NCI-H1417 (cell line): ENCODE measurements at regions not wholly inside any gene's neighbourhood (a gene's known extent, or its start where the extent isn't known, plus 50 kb on each side); places are given as distances from the start of the nearest gene placed in this dataset.
"Not testable (repeated sequence)": the region's sequence is repeated elsewhere in the genome, so short reads cannot be mapped to it uniquely, and the experiment has no call there.

Experiments
- DNase-seq, 3 experiments: peaks; one replicate each; lab custom pipeline; 2025; lab: John Stamatoyannopoulos, UW

- no peak for DNase-seq
Observed at GRCh38 chr3:107142171-107142570, 235.1 kb upstream of the CCDC54 start.

- DNase-seq: peak in 1 of 3 experiments; percentile 63
Observed at GRCh38 chr3:107142786-107143575, 234.3 kb upstream of the CCDC54 start.

- DNase-seq: no peak
Observed at GRCh38 chr3:107150675-107151074, 226.6 kb upstream of the CCDC54 start.

- no peak for DNase-seq
Observed at GRCh38 chr3:107153981-107154380, 223.3 kb upstream of the CCDC54 start.

GRCh38 chr3:107172411-107172810 is 204.8 kb upstream of the CCDC54 start:
- no peak for DNase-seq

GRCh38 chr3:107184375-107184774 is 192.9 kb upstream of the CCDC54 start:
- no peak for DNase-seq

GRCh38 chr3:107188262-107188661 is 189.0 kb upstream of the CCDC54 start:
- DNase-seq: no peak

- DNase-seq: no peak
Observed at GRCh38 chr3:107189158-107189791, 188.0 kb upstream of the CCDC54 start.

- no peak for DNase-seq
Observed at GRCh38 chr3:107193116-107193515, 184.1 kb upstream of the CCDC54 start.

- no peak for DNase-seq
Observed at GRCh38 chr3:107198581-107199181, 178.6 kb upstream of the CCDC54 start.

GRCh38 chr3:107201146-107201545 is 176.1 kb upstream of the CCDC54 start:
- no peak for DNase-seq

GRCh38 chr3:107202885-107203284 is 174.4 kb upstream of the CCDC54 start:
- DNase-seq: not testable (repeated sequence)

GRCh38 chr3:107204121-107204520 is 173.1 kb upstream of the CCDC54 start:
- no peak for DNase-seq

GRCh38 chr3:107205358-107205757 is 171.9 kb upstream of the CCDC54 start:
- DNase-seq: no peak

- peak in 2 of 3 experiments; percentile 7 to 36 for DNase-seq
Observed at GRCh38 chr3:107206141-107206540, 171.1 kb upstream of the CCDC54 start.

- DNase-seq: no peak
Observed at GRCh38 chr3:107206945-107207344, 170.3 kb upstream of the CCDC54 start.

- DNase-seq: peak in 2 of 3 experiments; percentile 27 to 34
Observed at GRCh38 chr3:107208100-107208499, 169.1 kb upstream of the CCDC54 start.

- DNase-seq: no peak
Observed at GRCh38 chr3:107208796-107209195, 168.4 kb upstream of the CCDC54 start.

GRCh38 chr3:107209302-107209990 is 167.8 kb upstream of the CCDC54 start:
- DNase-seq: no peak

GRCh38 chr3:107211608-107212007 is 165.6 kb upstream of the CCDC54 start:
- no peak for DNase-seq

- no peak for DNase-seq
Observed at GRCh38 chr3:107212618-107213017, 164.6 kb upstream of the CCDC54 start.

GRCh38 chr3:107213044-107213669 is 164.1 kb upstream of the CCDC54 start:
- no peak for DNase-seq
